ENCODE measurements at regions not wholly inside any gene's neighbourhood (a gene's known extent, or its start where the extent isn't known, plus 50 kb on each side); places are given as distances from the start of the nearest gene placed in this dataset.
"Not testable (repeated sequence)": the region's sequence is repeated elsewhere in the genome, so short reads cannot be mapped to it uniquely, and the experiment has no call there.

GRCh38 chr6:113754291-113754690 lies 102.9 kb upstream of the MARCKS start:
- no peak for DNase-seq

DNA sequence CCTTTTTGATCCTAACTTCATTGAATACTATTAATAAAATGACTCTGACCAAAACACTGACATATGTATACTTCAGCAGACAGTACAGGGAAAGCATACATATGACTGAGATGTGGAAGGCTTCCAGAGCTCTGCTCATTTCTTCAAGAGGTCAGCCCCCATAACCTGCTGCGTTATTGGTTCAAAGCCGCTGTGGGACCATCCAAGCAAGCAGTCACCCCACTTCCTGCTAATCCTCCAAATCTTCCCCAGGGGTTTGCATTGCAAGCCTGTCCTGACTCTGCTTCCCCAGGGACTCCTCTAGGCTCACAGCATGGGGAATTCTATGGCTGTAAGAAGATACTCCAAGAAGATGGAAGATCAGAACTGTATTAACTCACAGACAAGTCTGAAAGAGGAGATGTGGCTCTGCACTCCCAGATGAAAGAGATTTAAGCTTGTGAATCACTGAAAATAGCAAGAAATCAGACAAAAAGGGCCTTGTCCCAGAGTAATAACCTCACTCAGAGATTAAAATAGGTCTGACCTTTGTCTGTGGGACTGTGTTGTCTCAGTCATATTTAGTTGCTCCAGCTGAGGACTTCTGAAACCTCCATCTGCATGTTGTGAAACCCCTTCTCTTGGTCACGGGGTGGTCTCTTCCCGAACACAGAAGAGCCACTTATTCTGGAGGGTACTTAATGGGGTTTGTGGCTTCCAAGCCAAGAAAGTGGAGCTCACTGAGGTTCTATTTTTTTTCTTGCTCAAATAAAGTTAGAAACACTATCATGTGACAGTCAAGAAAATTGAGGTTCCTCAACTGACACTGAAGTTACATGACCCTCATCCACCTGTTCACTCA lies 101.5 kb upstream of the MARCKS start:
- DNase-seq, result no peak

DNA sequence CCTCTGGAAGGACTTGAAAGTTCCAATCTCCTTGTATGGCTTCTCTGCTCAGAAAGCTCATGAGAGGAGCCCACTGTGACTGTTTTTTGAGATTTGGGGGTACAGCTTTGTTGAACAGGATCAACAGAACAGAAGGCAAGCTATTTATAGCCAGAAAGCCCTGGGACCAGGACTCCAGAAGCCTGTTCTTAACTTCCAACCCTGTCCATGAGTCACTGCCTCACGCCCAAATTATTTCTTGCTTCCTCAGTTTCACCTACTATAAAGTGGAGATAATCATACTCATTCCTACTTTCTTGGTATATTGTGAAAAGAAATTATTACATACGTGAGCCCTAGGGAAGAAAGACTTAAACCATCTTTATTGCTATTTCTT lies 100.9 kb upstream of the MARCKS start:
- DNase-seq, result no peak

DNA sequence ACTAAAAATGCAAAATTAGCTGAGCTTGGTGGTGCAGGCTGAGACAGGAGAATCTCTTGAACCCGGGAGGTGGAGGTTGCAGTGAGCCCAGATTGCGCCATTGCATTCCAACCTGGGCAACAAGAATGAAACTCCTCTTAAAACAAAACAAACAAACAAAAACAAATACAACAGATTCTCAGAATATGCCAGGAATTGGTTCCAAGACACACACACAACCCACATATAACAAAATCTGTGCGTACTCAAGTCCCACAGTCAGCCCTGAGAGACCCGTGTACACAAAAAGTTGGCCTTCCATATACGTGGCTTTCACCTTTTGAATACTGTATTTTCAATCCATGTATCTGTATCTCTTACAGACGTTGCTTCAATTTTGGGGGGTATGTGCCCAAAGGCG lies 98.9 kb upstream of the MARCKS start:
- no peak for DNase-seq

DNA sequence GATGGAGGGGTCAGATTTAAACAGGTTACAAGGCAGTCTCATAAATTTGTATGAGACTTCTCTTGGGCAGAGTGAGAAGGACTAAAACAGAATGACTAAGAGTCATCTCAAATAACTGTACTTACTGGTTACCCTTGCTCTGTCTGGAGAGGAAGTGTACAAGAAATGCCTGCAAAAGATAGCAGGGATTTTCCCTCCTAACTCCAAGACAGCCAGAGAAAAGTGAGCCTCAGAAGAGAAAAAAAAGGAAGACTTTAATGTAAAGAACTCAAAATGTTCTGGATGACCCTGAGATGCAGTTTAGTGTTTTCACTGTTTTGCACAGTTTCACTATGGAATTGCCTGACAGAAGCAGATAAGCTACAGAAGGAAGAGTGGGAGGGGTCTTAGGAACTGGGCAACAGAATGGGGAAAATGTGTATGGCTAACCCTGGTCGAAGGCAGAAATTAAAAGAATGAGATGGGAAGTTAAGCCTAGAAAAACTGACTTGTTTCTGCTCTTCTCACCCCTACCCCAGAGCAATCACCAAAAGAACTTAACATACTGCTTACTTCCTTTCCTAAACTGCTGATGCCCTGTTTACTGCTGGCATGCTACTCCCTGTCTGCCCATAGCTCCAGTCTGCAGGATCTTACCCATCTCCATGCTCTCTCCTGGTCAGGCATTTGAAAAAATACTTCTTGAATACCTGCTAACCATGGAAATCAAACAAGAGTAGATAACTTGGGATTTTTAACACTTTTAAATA lies 98.1 kb upstream of the MARCKS start:
- no peak for DNase-seq

- DNase-seq, result no peak
These were observed 94.5 kb upstream of the MARCKS start for GRCh38 chr6:113762641-113763040.

GRCh38 chr6:113763311-113763766 lies 93.8 kb upstream of the MARCKS start:
- no peak for DNase-seq

- no peak for DNase-seq
These were observed 93.3 kb upstream of the MARCKS start for GRCh38 chr6:113763876-113764275.

DNA sequence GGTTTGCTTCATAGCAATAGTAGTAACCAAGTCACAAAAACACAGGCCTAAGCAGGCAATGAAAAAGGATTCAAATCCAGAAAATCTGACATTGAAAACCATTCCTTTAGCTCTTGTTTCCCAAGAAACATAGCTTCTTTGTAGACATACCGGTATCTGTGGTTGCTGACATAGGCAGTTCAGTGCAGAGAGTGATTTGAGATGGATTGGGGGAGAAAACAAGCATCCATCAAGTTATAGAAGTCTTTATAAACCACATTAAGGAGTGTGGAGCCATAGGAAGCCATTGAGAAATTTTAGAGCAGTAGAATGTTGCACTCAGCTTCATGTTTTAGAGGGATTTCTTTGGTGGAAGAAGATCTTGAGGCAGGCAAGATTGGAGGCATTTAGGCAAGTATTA lies 91.2 kb upstream of the MARCKS start:
- no peak for DNase-seq

DNA sequence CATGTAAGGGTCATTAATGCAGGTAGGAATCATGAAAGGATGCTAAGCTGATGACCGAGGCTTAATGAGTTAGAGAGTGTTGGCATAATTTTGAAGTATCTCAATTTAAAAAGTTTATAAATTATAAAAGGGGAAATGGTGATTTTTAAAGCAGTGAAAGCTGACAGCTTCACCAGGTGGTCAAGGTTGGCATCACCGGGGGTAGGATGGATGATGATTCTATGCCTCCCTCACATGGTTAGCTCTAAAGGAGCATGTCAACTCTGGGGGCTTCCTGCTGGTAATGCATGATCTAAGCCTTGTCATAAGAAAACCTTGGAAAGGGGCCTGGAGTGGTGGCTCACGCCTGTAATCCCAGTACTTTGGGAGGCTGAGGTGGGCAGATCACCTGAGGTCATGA lies 89.2 kb upstream of the MARCKS start:
- no peak for DNase-seq

- DNase-seq, result no peak
These were observed 84.2 kb upstream of the MARCKS start for GRCh38 chr6:113772961-113773360.

- no peak for DNase-seq
These were observed 82.9 kb upstream of the MARCKS start for GRCh38 chr6:113774127-113774825.

DNA sequence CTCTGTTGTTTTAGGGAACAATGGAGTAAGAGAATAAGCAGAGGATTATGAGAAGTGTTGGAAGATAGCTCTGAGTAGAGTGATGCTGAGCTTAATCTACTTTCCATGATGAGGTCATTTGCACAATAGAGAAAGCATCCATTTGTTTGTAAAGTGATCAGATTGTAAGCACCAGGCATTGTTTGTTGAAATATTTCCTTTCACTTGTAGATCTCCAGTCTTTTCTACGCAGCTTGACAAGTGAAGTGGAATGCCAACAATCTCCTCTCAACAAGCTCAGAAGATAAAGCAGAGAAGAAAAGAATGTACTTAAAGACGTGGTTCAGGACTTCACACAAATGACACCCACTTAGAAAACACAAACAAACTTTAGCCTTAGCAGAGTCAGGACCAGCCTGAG lies 80.1 kb upstream of the MARCKS start:
- DNase-seq, result no peak

DNA sequence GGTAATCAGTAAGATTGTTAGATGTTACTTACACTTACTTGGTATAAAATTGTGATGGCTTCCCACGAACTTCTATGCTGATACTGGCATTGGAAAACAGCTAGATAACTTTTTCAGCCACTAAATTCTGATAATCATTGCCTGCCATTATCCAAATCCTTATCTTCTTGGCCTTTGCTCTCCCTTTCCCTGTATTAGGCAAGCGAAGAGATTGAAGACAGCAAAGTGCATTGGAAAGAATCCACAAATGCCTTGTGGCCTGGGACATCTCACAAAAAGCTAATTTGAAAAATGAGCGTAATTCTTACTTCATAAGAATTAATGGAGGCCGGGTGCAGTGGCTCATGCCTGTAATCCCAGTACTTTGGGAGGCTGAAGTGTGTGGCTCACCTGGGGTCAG lies 79.5 kb upstream of the MARCKS start:
- no peak for DNase-seq

DNA sequence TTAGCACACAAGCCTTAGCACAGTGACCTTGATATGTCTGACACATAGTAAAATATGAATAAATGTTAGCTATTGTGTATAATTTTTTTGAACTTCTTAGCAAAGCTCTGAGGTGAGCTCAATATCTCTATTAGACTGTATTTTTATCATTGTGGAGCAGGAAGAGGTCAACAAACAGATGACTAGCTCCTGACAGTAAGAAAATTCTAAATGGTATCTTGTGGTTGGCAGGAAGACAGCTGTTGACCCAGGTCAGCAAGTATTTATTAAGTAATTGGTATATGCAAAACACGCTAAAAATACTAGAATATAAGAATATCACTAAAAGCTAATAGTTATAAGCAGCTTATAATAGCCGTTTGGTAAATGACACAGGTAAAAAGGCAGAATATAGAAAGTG lies 77.5 kb upstream of the MARCKS start:
- DNase-seq, result no peak

GRCh38 chr6:113782636-113783035 lies 74.5 kb upstream of the MARCKS start:
- DNase-seq, result no peak

GRCh38 chr6:113786168-113786567 lies 71.0 kb upstream of the MARCKS start:
- DNase-seq, result no peak

- DNase-seq, result no peak
These were observed 68.6 kb upstream of the MARCKS start for GRCh38 chr6:113788586-113788985.

GRCh38 chr6:113791225-113791624 lies 65.9 kb upstream of the MARCKS start:
- DNase-seq, result not testable (repeated sequence)

DNA sequence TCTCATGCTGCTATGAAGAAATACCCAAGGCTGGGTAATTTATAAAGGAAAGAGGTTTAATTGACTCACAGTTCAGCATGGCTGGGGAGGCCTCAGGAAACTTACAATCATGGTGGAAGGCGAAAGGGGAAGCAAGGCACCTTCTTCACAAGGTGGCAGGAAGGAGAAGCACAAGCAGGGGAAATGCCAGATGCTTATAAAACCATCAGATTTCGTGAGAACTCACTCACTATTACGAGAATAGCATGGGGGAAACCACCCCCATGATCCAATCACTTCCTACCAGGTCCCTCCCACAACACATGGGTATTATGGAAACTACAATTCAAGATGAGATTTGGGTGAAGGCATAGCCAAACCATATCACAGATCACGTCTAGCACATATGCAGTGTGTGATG lies 61.8 kb upstream of the MARCKS start:
- DNase-seq, result not testable (repeated sequence)

- no peak for DNase-seq
These were observed 61.1 kb upstream of the MARCKS start for GRCh38 chr6:113796038-113796437.

DNA sequence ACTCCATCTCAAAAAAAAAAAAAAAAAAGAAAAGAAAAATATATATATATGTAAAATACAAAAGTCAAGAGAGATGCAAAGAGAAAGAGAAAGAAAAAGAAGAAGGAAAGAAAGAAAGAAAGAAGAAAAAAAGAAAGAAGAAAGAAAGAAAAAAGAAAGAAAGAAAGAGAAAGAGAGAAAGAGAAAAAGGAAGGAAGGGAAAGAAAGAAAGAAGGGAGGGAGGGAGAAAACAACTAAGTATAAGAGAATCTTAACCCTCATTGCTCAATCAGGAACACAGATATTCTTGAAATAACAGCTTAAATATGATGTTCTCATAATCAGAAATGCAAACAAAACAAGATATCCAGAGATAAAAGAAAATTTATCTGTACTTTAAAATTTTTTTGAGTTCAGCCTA lies 54.4 kb upstream of the MARCKS start:
- DNase-seq, result no peak

DNA sequence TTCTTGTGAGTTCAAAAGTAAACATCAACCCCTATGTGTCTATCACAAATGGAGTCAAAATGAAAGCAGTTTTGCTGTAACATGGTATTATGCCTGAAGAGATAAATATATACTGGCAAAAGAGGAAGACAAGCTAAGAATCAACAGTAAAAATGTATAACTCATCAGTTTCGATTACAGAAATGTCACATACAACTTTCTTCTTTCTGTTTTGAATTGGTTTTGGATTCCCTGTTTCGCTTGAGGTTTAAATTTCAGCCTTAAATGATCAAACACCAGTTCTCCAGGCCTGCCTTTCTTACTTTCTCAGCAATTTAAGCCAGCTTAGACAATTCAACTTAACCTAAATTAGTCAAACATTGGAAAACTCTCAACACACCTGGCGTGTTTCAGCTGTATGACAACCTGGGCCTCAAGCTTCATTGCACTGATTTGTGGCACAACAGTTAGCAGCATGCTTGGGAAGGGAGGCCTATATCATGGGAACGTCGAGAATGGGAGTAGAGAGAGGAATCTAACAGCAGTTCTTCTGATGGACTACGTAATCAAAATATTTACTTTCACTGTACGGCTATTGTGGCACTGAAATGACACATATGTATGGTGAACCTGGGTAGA lies 51.9 kb upstream of the MARCKS start:
- no peak for DNase-seq

All from NK-92 treated with Interleukin-12 subunit alpha and Interleukin-12 subunit beta, amount 100 ng/mL, for 24 hours (cell line).